GM23248 (cell line): ENCODE measurements at regions not wholly inside any gene's neighbourhood (a gene's known extent, or its start where the extent isn't known, plus 50 kb on each side); places are given as distances from the start of the nearest gene placed in this dataset.

ENCODE experiments used
- DNase-seq: peaks from one replicate; pipeline ENCODE4 v3.0.0-alpha.2; 2015
- H2AFZ ChIP-seq: fragments of 200-600 bp; sonication (generic); 2 replicates; pipeline ENCODE4 v1.6.1; 2016; ENCODE audit warnings: antibody characterized with exemption
- H3F3A ChIP-seq: fragments of 200-600 bp; sonication (generic); 2 replicates; pipeline ENCODE4 v1.6.1; 2016; ENCODE audit warnings: mild to moderate bottlenecking, antibody characterized with exemption, mixed run types; ENCODE audit not compliant: insufficient read depth
- H3K27ac ChIP-seq: fragments of 200-600 bp; sonication (generic); 2 replicates; pipeline ENCODE4 v1.5.1; 2016; ENCODE audit warnings: mild to moderate bottlenecking
- H3K27me3 ChIP-seq: fragments of 200-600 bp; sonication (generic); replicated peaks from 2 replicates; pipeline ENCODE4 v1.6.1; 2016; ENCODE audit warnings: mild to moderate bottlenecking; ENCODE audit not compliant: insufficient read depth
- H3K36me3 ChIP-seq: fragments of 200-600 bp; sonication (generic); 2 replicates; pipeline ENCODE4 v1.6.1; 2016; ENCODE audit warnings: low read depth, mild to moderate bottlenecking
- H3K4me1 ChIP-seq: fragments of 200-600 bp; sonication (generic); 2 replicates; pipeline ENCODE4 v1.6.1; 2016; ENCODE audit warnings: mild to moderate bottlenecking; ENCODE audit not compliant: insufficient read depth
- H3K4me2 ChIP-seq: fragments of 200-600 bp; sonication (generic); one replicate; pipeline ENCODE4 v1.6.1; 2016; ENCODE audit warnings: mild to moderate bottlenecking; ENCODE audit not compliant: unreplicated experiment
- H3K4me3 ChIP-seq: fragments of 200-600 bp; sonication (generic); 2 replicates; pipeline ENCODE4 v1.5.1; 2016; ENCODE audit warnings: mild to moderate bottlenecking
- H3K79me2 ChIP-seq: fragments of 200-600 bp; sonication (generic); 2 replicates; pipeline ENCODE4 v1.6.1; 2016; ENCODE audit warnings: mild to moderate bottlenecking; ENCODE audit not compliant: insufficient read depth
- H3K9ac ChIP-seq: fragments of 200-600 bp; sonication (generic); 2 replicates; pipeline ENCODE4 v1.6.1; 2016; ENCODE audit warnings: mild to moderate bottlenecking
- H3K9me2 ChIP-seq: fragments of 200-600 bp; sonication (generic); 2 replicates; pipeline ENCODE4 v1.6.1; 2016; ENCODE audit warnings: mixed run types, mild to moderate bottlenecking, moderate library complexity; ENCODE audit not compliant: insufficient read depth
- H3K9me3 ChIP-seq: fragments of 200-600 bp; sonication (generic); one replicate; pipeline ENCODE4 v1.6.1; 2017; ENCODE audit warnings: low read depth
- H4K20me1 ChIP-seq: fragments of 200-600 bp; sonication (generic); 2 replicates; pipeline ENCODE4 v1.6.0; 2016; ENCODE audit not compliant: insufficient read depth
- EZH2 ChIP-seq: fragments of 200-600 bp; sonication (generic); IDR thresholded peaks from 2 replicates; pipeline ENCODE4 v1.6.1; 2018; ENCODE audit warnings: antibody characterized with exemption, mild to moderate bottlenecking; ENCODE audit not compliant: insufficient read depth, poor library complexity, severe bottlenecking
- EZH2phosphoT487 ChIP-seq: fragments of 200-600 bp; sonication (generic); IDR thresholded peaks from 2 replicates; pipeline ENCODE4 v1.6.1; 2018; ENCODE audit warnings: antibody characterized with exemption, moderate library complexity, mild to moderate bottlenecking, low read depth; ENCODE audit not compliant: insufficient read depth
- WGBS, 2 experiments: methylation state at CpG; one replicate each; pipeline ENCODE4 v1.1.6; 2015 to 2017; ENCODE audit warnings: low lambda C conversion rate in 2 of 2, low coverage in 1 of 2; ENCODE audit errors: missing lambda C conversion rate in 2 of 2; 5-methylcytosine and 5-hydroxymethylcytosine counted together
- in situ Hi-C: fragments of 300-500 bp; cut with MboI; formaldehyde crosslinking; loops from 2 replicates; pipeline ENCODE4 v1.15.0; 2020

DNA sequence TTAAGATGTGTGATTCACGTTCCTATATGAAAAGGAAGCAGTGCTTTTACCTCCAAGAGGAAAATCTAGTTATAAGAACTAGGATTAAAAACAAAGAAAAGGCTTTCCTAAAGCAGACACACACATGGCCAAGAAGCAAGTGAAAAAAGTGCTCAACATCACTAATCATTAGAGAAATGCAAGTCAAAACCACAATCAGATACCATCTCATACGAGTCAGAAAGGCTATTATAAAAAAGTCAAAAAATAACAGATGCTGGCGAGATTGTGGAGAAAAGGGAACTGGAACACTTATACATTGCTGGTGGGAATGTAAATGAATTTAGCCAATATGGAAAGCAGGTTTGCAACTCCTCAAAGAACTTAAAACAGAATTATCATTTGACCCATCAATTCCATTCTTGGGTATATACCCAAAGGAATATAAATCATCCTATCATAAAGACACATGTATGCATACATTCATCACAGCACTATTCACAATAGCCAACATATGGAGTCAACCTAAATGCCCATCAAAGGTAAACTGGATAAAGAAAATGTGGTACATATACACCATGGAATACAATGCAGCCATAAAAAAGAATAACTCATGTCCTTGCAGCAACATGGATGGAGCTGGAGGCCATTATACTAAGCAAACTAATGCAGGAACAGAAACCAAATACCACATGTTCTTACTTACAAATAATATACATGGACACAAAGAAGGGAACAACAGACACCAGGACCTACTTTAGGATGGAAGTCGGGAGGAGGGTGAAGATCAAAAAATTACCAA, 285.3 kb downstream of the RAD51AP2 start:
- Histone ChIP-seq H3K9ac (no peak overlapping the region), H3K4me2 (no peak overlapping the region), H3F3A (no peaks in the 10 kb centered on the region), H3K4me3 (no peak overlapping the region), H4K20me1 (no peaks in the 10 kb centered on the region), H3K79me2 (no peaks in the 10 kb centered on the region), H2AFZ (no peak overlapping the region), H3K27me3 (no peaks in the 10 kb centered on the region), H3K4me1 (no peaks in the 10 kb centered on the region), H3K9me2 (no peaks in the 10 kb centered on the region), H3K27ac (no peak overlapping the region), H3K36me3 (no peaks in the 10 kb centered on the region), H3K9me3 (no peaks in the 10 kb centered on the region)
- in situ Hi-C loops: no loop called here
- no peak for DNase-seq
- TF ChIP-seq EZH2phosphoT487 (no peak), EZH2 (no peak)
- 20 to 27% methylated on average over 4 of the region's 4 CpGs for WGBS, 2 experiments

DNA sequence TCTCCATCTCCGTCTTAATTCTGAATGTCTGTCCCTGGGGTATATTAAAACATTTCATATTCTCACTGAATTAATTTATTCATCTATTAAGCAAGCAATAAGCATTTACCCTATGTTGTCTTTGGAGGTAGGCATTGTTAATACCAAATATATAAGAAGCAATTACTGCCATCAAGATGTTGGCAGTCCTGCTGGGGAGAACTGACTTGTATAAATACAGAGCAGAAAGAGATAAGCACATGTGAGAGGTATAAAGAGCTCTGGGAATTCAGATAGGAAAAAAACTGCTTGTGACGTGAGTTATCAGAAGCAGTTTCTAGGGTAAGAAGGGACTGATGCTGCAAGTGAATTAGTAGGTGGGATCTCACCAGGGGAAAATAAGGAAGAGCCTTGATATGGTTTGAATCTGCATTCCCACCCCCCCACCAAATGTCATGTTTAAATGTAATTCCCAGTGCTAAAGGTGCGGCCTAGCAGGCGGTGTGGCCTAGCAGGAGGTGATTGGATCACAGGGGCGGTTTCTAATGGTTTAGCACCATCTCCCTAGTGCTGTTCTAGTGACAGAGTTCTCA, 286.8 kb downstream of the RAD51AP2 start:
- Histone ChIP-seq H3K4me1 (no peaks in the 10 kb centered on the region), H3K79me2 (no peaks in the 10 kb centered on the region), H3K4me3 (no peak overlapping the region), H3K27me3 (no peaks in the 10 kb centered on the region), H2AFZ (no peak overlapping the region), H3K9me2 (no peaks in the 10 kb centered on the region), H3K36me3 (no peaks in the 10 kb centered on the region), H3K27ac (no peak overlapping the region), H4K20me1 (no peaks in the 10 kb centered on the region), H3K4me2 (no peak overlapping the region), H3K9me3 (no peaks in the 10 kb centered on the region), H3K9ac (no peak overlapping the region), H3F3A (no peaks in the 10 kb centered on the region)
- no peak for TF ChIP-seq EZH2
- no peak for TF ChIP-seq EZH2phosphoT487
- in situ Hi-C loops: no loop called here
- DNase-seq: no peak
- WGBS, 2 experiments: 47 to 51% methylated on average over 5 of the region's 5 CpGs

DNA sequence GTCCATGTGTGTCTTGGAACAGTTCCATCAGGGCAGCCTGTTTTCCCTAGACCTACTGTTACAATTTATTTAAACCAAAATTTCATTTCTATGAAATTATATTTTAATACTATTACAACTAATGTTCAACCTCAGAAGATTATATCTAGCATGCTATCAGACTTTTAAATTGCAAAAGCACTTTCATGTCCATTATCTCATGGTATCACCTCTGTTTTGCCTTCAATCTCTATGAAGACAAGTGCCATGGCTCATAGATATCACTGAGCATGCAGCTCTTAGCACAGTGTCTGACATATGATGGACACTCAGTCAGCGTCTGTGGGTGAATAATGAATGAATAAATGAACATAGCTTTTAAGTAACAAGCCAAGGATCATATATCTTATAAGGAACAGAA, 288.8 kb downstream of the RAD51AP2 start:
- Histone ChIP-seq H3K27me3 (no peaks in the 10 kb centered on the region), H3K4me3 (no peak overlapping the region), H3K4me1 (no peaks in the 10 kb centered on the region), H2AFZ (no peak overlapping the region), H3K27ac (no peak overlapping the region), H3K79me2 (no peaks in the 10 kb centered on the region), H3K36me3 (no peaks in the 10 kb centered on the region), H3K9me2 (no peaks in the 10 kb centered on the region), H4K20me1 (no peaks in the 10 kb centered on the region), H3K4me2 (no peak overlapping the region), H3K9ac (no peak overlapping the region), H3K9me3 (no peaks in the 10 kb centered on the region), H3F3A (no peaks in the 10 kb centered on the region)
- WGBS, 2 experiments: 25 to 39% methylated on average over 1 of the region's 1 CpG
- in situ Hi-C loops: no loop called here
- no peak for DNase-seq
- TF ChIP-seq EZH2phosphoT487: no peak
- no peak for TF ChIP-seq EZH2

- Histone ChIP-seq H3K27ac (no peak overlapping the region), H3K9ac (no peak overlapping the region), H3K4me3 (no peak overlapping the region), H3K79me2 (no peaks in the 10 kb centered on the region), H3K4me2 (no peak overlapping the region), H3K4me1 (no peaks in the 10 kb centered on the region), H4K20me1 (no peaks in the 10 kb centered on the region), H3K36me3 (no peaks in the 10 kb centered on the region), H3K9me2 (no peaks in the 10 kb centered on the region), H3K9me3 (no peaks in the 10 kb centered on the region), H3F3A (no peaks in the 10 kb centered on the region), H2AFZ (no peak overlapping the region), H3K27me3 (no peaks in the 10 kb centered on the region)
- in situ Hi-C loops: no loop called here
- DNase-seq: no peak
- TF ChIP-seq EZH2: no peak
- no peak for TF ChIP-seq EZH2phosphoT487
- 50 to 52% methylated on average over 6 of the region's 6 CpGs for WGBS, 2 experiments
Observed at GRCh38 chr2:17228461-17228860, 289.8 kb downstream of the RAD51AP2 start.
